ENCODE measurements at regions not wholly inside any gene's neighbourhood (a gene's known extent, or its start where the extent isn't known, plus 50 kb on each side); places are given as distances from the start of the nearest gene placed in this dataset.
"Not testable (repeated sequence)": the region's sequence is repeated elsewhere in the genome, so short reads cannot be mapped to it uniquely, and the experiment has no call there.

- TF ChIP-seq CTCF (conservative IDR thresholded peaks at IDR 0.05); ZFX (IDR thresholded peaks at IDR 0.05): not testable (repeated sequence)
Observed at GRCh38 chr4:49126443-49126842, 140.4 kb downstream of the CWH43 start.
